GM23338 (cell line): ENCODE measurements at regions not wholly inside any gene's neighbourhood (a gene's known extent, or its start where the extent isn't known, plus 50 kb on each side); places are given as distances from the start of the nearest gene placed in this dataset.

ENCODE experiments used
- ATAC-seq: fragments of 200-7000 bp; cut with Tn5 transposase; 3 replicates; pipeline ENCODE4 v1.9.1; 2020
- DNase-seq: peaks from one replicate; pipeline ENCODE4 v3.0.0-alpha.2; 2015; ENCODE audit warnings: low spot score
- H2AFZ ChIP-seq: fragments of 200-600 bp; sonication (generic); 2 replicates; pipeline ENCODE4 v1.8.0; 2016; ENCODE audit warnings: antibody characterized with exemption, mild to moderate bottlenecking, moderate library complexity
- H3F3A ChIP-seq: fragments of 200-600 bp; sonication (generic); replicated peaks from 2 replicates; pipeline ENCODE4 v1.8.0; 2017; ENCODE audit warnings: antibody characterized with exemption, mixed run types, low read depth
- H3K27ac ChIP-seq: fragments of 200-600 bp; sonication (generic); 2 replicates; pipeline ENCODE4 v1.6.1; 2016; ENCODE audit warnings: low read depth
- H3K27me3 ChIP-seq: fragments of 200-600 bp; sonication (generic); 2 replicates; pipeline ENCODE4 v1.8.0; 2016; ENCODE audit warnings: mild to moderate bottlenecking, mixed run types, moderate library complexity; ENCODE audit not compliant: insufficient read depth
- H3K36me3 ChIP-seq: fragments of 200-600 bp; sonication (generic); 2 replicates; pipeline ENCODE4 v1.8.0; 2016; ENCODE audit warnings: mild to moderate bottlenecking; ENCODE audit not compliant: insufficient read depth
- H3K4me1 ChIP-seq: fragments of 200-600 bp; sonication (generic); 2 replicates; pipeline ENCODE4 v1.8.0; 2016; ENCODE audit warnings: mild to moderate bottlenecking, moderate library complexity; ENCODE audit not compliant: insufficient read depth
- H3K4me2 ChIP-seq: fragments of 200-600 bp; sonication (generic); 2 replicates; pipeline ENCODE4 v1.7.1; 2017; ENCODE audit warnings: mixed run types
- H3K4me3 ChIP-seq: fragments of 200-600 bp; sonication (generic); 2 replicates; pipeline ENCODE4 v1.6.1; 2016; ENCODE audit warnings: mixed run types
- H3K79me2 ChIP-seq: fragments of 200-600 bp; sonication (generic); replicated peaks from 2 replicates; pipeline ENCODE4 v1.8.0; 2017; ENCODE audit warnings: mild to moderate bottlenecking; ENCODE audit not compliant: insufficient read depth
- H3K9me2 ChIP-seq: fragments of 200-600 bp; sonication (generic); 2 replicates; pipeline ENCODE4 v1.8.0; 2017; ENCODE audit not compliant: insufficient read depth
- H4K20me1 ChIP-seq: fragments of 200-600 bp; sonication (generic); replicated peaks from 2 replicates; pipeline ENCODE4 v1.8.0; 2017; ENCODE audit warnings: mild to moderate bottlenecking; ENCODE audit not compliant: insufficient read depth
- H3K27ac Mint-ChIP-seq: 2 replicates; pipeline ENCODE4 v1.8.0; 2020; ENCODE audit warnings: inconsistent platforms, mild to moderate bottlenecking, moderate library complexity, mixed read lengths
- H3K27me3 Mint-ChIP-seq: 3 replicates; pipeline ENCODE4 v1.8.0; 2022; ENCODE audit warnings: low read depth, mild to moderate bottlenecking, moderate library complexity, mixed read lengths, inconsistent platforms; ENCODE audit not compliant: insufficient read depth, poor library complexity
- H3K36me3 Mint-ChIP-seq: 3 replicates; pipeline ENCODE4 v1.8.0; 2021; ENCODE audit warnings: low read depth, mild to moderate bottlenecking, inconsistent platforms, moderate library complexity, mixed read lengths
- H3K4me1 Mint-ChIP-seq: 3 replicates; pipeline ENCODE4 v1.8.0; 2020; ENCODE audit warnings: mild to moderate bottlenecking, inconsistent platforms, mixed read lengths
- H3K4me3 Mint-ChIP-seq: 3 replicates; pipeline ENCODE4 v1.8.0; 2021; ENCODE audit warnings: moderate library complexity, mild to moderate bottlenecking, inconsistent platforms, mixed read lengths
- H3K9me3 Mint-ChIP-seq: 3 replicates; pipeline ENCODE4 v1.8.0; 2020; ENCODE audit warnings: moderate library complexity, mild to moderate bottlenecking, inconsistent platforms, mixed read lengths
- ETS1 ChIP-seq: IDR thresholded peaks from 2 replicates; pipeline ENCODE4 v1.6.1; 2016; ENCODE audit warnings: antibody characterized with exemption
- EZH2 ChIP-seq: fragments of 200-600 bp; sonication (generic); IDR thresholded peaks from one replicate; pipeline ENCODE4 v1.8.0; 2017; ENCODE audit warnings: antibody characterized with exemption, mild to moderate bottlenecking, low read depth; ENCODE audit not compliant: unreplicated experiment
- JUNB ChIP-seq: IDR thresholded peaks from one replicate; pipeline ENCODE4 v1.6.1; 2016; ENCODE audit warnings: antibody characterized with exemption; ENCODE audit not compliant: unreplicated experiment
- NANOG ChIP-seq: IDR thresholded peaks from 2 replicates; pipeline ENCODE4 v1.6.1; 2016; ENCODE audit warnings: antibody characterized with exemption, borderline replicate concordance
- TF ChIP-seq, protein P1 (sequence below): IDR thresholded peaks from one replicate; pipeline ENCODE4 v1.6.1; 2018; ENCODE audit warnings: antibody characterized with exemption; ENCODE audit not compliant: unreplicated experiment
- TF ChIP-seq, protein P2 (sequence below): fragments of 250-450 bp; sonication (Bioruptor Pico); IDR thresholded peaks from 2 replicates; pipeline ENCODE4 v1.5.0; 2020; ENCODE audit warnings: mild to moderate bottlenecking, moderate library complexity

DNA sequence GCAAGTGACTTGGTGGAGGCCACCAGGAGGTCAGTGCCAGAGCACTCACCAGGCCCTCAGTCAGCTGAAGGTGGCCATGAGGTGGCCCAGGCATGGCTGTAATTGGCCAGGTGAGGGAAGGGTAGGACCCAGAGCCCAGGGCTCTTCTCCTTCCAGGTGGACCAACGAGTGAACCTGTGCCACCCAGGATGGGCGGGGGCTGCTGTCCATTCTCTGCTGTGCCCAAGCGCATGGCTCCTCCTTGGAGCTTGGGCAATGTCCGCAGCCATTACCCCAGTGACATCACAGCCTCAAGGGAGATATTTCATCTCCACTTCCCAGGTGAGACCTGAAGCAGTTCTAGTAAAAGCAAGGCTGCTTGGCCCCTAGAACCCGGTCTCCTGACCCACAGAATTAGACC is 303.0 kb upstream of the FOXF1 start:
- ATAC-seq (no peak), DNase-seq (no peak)
- Mint-ChIP-seq H3K36me3 (peaks cover 4% of the 10 kb centered on the region; the same call in 2 of the 3 replicates), H3K27ac (no peak overlapping the region), H3K27me3 (peaks cover 7% of the 10 kb centered on the region), H3K4me1 (peaks cover 17% of the 10 kb centered on the region), H3K9me3 (peaks cover 11% of the 10 kb centered on the region; the same call in 2 of the 3 replicates), H3K4me3 (no peak overlapping the region)
- no peaks in the 10 kb centered on the region for H3K4me1 ChIP-seq
- H3K4me3 ChIP-seq: no peak overlapping the region
- H3F3A ChIP-seq: no peaks in the 10 kb centered on the region
- no peaks in the 10 kb centered on the region for H4K20me1 ChIP-seq
- peaks cover 2% of the 10 kb centered on the region; the same call in 1 of the 2 replicates for H3K9me2 ChIP-seq
- H3K79me2 ChIP-seq: no peaks in the 10 kb centered on the region
- H3K4me2 ChIP-seq: no peak overlapping the region
- no peaks in the 10 kb centered on the region for H3K27me3 ChIP-seq
- H3K36me3 ChIP-seq: no peaks in the 10 kb centered on the region
- no peak for TF ChIP-seq EZH2
- TF ChIP-seq, protein P1, sequence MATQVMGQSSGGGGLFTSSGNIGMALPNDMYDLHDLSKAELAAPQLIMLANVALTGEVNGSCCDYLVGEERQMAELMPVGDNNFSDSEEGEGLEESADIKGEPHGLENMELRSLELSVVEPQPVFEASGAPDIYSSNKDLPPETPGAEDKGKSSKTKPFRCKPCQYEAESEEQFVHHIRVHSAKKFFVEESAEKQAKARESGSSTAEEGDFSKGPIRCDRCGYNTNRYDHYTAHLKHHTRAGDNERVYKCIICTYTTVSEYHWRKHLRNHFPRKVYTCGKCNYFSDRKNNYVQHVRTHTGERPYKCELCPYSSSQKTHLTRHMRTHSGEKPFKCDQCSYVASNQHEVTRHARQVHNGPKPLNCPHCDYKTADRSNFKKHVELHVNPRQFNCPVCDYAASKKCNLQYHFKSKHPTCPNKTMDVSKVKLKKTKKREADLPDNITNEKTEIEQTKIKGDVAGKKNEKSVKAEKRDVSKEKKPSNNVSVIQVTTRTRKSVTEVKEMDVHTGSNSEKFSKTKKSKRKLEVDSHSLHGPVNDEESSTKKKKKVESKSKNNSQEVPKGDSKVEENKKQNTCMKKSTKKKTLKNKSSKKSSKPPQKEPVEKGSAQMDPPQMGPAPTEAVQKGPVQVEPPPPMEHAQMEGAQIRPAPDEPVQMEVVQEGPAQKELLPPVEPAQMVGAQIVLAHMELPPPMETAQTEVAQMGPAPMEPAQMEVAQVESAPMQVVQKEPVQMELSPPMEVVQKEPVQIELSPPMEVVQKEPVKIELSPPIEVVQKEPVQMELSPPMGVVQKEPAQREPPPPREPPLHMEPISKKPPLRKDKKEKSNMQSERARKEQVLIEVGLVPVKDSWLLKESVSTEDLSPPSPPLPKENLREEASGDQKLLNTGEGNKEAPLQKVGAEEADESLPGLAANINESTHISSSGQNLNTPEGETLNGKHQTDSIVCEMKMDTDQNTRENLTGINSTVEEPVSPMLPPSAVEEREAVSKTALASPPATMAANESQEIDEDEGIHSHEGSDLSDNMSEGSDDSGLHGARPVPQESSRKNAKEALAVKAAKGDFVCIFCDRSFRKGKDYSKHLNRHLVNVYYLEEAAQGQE: no peak
- no peak for TF ChIP-seq NANOG
- no peak for TF ChIP-seq JUNB
- TF ChIP-seq, protein P2, sequence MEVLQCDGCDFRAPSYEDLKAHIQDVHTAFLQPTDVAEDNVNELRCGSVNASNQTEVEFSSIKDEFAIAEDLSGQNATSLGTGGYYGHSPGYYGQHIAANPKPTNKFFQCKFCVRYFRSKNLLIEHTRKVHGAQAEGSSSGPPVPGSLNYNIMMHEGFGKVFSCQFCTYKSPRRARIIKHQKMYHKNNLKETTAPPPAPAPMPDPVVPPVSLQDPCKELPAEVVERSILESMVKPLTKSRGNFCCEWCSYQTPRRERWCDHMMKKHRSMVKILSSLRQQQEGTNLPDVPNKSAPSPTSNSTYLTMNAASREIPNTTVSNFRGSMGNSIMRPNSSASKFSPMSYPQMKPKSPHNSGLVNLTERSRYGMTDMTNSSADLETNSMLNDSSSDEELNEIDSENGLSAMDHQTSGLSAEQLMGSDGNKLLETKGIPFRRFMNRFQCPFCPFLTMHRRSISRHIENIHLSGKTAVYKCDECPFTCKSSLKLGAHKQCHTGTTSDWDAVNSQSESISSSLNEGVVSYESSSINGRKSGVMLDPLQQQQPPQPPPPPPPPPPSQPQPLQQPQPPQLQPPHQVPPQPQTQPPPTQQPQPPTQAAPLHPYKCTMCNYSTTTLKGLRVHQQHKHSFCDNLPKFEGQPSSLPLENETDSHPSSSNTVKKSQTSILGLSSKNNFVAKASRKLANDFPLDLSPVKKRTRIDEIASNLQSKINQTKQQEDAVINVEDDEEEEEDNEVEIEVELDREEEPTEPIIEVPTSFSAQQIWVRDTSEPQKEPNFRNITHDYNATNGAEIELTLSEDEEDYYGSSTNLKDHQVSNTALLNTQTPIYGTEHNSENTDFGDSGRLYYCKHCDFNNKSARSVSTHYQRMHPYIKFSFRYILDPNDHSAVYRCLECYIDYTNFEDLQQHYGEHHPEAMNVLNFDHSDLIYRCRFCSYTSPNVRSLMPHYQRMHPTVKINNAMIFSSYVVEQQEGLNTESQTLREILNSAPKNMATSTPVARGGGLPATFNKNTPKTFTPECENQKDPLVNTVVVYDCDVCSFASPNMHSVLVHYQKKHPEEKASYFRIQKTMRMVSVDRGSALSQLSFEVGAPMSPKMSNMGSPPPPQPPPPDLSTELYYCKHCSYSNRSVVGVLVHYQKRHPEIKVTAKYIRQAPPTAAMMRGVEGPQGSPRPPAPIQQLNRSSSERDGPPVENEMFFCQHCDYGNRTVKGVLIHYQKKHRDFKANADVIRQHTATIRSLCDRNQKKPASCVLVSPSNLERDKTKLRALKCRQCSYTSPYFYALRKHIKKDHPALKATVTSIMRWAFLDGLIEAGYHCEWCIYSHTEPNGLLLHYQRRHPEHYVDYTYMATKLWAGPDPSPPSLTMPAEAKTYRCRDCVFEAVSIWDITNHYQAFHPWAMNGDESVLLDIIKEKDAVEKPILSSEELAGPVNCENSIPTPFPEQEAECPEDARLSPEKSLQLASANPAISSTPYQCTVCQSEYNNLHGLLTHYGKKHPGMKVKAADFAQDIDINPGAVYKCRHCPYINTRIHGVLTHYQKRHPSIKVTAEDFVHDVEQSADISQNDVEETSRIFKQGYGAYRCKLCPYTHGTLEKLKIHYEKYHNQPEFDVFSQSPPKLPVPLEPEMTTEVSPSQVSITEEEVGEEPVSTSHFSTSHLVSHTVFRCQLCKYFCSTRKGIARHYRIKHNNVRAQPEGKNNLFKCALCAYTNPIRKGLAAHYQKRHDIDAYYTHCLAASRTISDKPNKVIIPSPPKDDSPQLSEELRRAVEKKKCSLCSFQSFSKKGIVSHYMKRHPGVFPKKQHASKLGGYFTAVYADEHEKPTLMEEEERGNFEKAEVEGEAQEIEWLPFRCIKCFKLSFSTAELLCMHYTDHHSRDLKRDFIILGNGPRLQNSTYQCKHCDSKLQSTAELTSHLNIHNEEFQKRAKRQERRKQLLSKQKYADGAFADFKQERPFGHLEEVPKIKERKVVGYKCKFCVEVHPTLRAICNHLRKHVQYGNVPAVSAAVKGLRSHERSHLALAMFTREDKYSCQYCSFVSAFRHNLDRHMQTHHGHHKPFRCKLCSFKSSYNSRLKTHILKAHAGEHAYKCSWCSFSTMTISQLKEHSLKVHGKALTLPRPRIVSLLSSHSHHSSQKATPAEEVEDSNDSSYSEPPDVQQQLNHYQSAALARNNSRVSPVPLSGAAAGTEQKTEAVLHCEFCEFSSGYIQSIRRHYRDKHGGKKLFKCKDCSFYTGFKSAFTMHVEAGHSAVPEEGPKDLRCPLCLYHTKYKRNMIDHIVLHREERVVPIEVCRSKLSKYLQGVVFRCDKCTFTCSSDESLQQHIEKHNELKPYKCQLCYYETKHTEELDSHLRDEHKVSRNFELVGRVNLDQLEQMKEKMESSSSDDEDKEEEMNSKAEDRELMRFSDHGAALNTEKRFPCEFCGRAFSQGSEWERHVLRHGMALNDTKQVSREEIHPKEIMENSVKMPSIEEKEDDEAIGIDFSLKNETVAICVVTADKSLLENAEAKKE: no peak
- no peak for TF ChIP-seq ETS1
- H3K27ac ChIP-seq: no peak overlapping the region
- no peak overlapping the region for H2AFZ ChIP-seq
